C4-2B (cell line): ENCODE measurements at regions not wholly inside any gene's neighbourhood (a gene's known extent, or its start where the extent isn't known, plus 50 kb on each side); places are given as distances from the start of the nearest gene placed in this dataset.

ENCODE experiments used
- ZFX ChIP-seq: fragments of 450-650 bp; IDR thresholded peaks from 2 replicates; pipeline ENCODE4 v1.6.1; 2017
- TF ChIP-seq, protein P1 (sequence below): fragments of 450-650 bp; conservative IDR thresholded peaks from 2 replicates; pipeline ENCODE4 v1.5.1; 2017; ENCODE audit warnings: mild to moderate bottlenecking

DNA sequence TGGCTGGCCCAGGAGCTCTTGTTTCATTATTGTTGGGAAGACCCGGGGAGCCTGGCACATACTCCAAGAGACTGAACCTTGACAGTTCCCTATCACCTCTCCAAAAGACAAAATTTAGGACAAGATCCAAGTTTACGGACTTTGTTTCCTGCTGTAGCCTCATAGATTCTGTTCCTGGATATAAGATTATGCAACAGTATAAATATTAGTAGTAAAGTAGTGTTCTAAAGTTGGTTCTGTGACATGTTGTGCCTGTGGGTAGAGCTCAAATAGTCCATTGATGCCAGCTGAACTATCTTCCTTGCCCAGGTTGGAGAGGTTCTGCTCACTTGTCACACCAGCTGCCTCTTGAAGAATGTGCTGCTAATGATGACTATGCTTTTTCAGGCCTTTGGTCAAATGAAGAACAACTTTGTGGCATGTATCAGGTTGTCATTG, 430.2 kb downstream of the DMAC1 start:
- TF ChIP-seq, protein P1, sequence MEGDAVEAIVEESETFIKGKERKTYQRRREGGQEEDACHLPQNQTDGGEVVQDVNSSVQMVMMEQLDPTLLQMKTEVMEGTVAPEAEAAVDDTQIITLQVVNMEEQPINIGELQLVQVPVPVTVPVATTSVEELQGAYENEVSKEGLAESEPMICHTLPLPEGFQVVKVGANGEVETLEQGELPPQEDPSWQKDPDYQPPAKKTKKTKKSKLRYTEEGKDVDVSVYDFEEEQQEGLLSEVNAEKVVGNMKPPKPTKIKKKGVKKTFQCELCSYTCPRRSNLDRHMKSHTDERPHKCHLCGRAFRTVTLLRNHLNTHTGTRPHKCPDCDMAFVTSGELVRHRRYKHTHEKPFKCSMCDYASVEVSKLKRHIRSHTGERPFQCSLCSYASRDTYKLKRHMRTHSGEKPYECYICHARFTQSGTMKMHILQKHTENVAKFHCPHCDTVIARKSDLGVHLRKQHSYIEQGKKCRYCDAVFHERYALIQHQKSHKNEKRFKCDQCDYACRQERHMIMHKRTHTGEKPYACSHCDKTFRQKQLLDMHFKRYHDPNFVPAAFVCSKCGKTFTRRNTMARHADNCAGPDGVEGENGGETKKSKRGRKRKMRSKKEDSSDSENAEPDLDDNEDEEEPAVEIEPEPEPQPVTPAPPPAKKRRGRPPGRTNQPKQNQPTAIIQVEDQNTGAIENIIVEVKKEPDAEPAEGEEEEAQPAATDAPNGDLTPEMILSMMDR: no peak
- TF ChIP-seq ZFX: no peak
